Suprapubic skin (tissue), 3 donors: ENCODE measurements at regions not wholly inside any gene's neighbourhood (a gene's known extent, or its start where the extent isn't known, plus 50 kb on each side); places are given as distances from the start of the nearest gene placed in this dataset.

Experiments used
- POLR2A ChIP-seq, 2 donors: fragments of 450-650 bp; IDR thresholded peaks; one replicate each; pipeline ENCODE4 v1.6.1; 2017; ENCODE audit warnings: antibody characterized with exemption in 2 of 2, mild to moderate bottlenecking in 2 of 2, moderate library complexity in 2 of 2
- TF ChIP-seq, protein P1 (sequence below), 2 donors: fragments of 200-600 bp in 1 of 2; fragments of 450-650 bp in 1 of 2; sonication (generic) in 1 of 2; IDR thresholded peaks; one replicate each; pipeline ENCODE4 v1.5.1; 2016 to 2019; ENCODE audit warnings: antibody characterized with exemption in 2 of 2, mild to moderate bottlenecking in 1 of 2, moderate library complexity in 1 of 2

- TF ChIP-seq, protein P1, sequence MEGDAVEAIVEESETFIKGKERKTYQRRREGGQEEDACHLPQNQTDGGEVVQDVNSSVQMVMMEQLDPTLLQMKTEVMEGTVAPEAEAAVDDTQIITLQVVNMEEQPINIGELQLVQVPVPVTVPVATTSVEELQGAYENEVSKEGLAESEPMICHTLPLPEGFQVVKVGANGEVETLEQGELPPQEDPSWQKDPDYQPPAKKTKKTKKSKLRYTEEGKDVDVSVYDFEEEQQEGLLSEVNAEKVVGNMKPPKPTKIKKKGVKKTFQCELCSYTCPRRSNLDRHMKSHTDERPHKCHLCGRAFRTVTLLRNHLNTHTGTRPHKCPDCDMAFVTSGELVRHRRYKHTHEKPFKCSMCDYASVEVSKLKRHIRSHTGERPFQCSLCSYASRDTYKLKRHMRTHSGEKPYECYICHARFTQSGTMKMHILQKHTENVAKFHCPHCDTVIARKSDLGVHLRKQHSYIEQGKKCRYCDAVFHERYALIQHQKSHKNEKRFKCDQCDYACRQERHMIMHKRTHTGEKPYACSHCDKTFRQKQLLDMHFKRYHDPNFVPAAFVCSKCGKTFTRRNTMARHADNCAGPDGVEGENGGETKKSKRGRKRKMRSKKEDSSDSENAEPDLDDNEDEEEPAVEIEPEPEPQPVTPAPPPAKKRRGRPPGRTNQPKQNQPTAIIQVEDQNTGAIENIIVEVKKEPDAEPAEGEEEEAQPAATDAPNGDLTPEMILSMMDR (IDR thresholded peaks at IDR 0.05), result no peak
- no peak for TF ChIP-seq POLR2A (IDR thresholded peaks at IDR 0.05)
These were observed 233.1 kb upstream of the FERD3L start for GRCh38 chr7:19378345-19378714.
